Naive thymus-derived CD4-positive, alpha-beta T cell (primary cell): ENCODE measurements at regions not wholly inside any gene's neighbourhood (a gene's known extent, or its start where the extent isn't known, plus 50 kb on each side); places are given as distances from the start of the nearest gene placed in this dataset.
"Not testable (repeated sequence)": the region's sequence is repeated elsewhere in the genome, so short reads cannot be mapped to it uniquely, and the experiment has no call there.

Experiments used
- ATAC-seq: fragments of 150-1000 bp; cut with Tn5 transposase; 2 replicates; pipeline ENCODE4 v1.10.0; 2021; ENCODE audit warnings: mild to moderate bottlenecking, moderate library complexity
- CTCF ChIA-PET: fragments of 350-600 bp; sonication (Branson Sonifier 250); formaldehyde crosslinking; loops from one replicate; lab custom pipeline; 2021; ENCODE audit warnings: antibody characterized with exemption; lab: Charles Lee
- POLR2A ChIA-PET: fragments of 350-600 bp; sonication (Branson Sonifier 250); formaldehyde crosslinking; loops from one replicate; lab custom pipeline; 2021; ENCODE audit warnings: antibody characterized with exemption, inconsistent platforms; lab: Charles Lee
- DNase-seq, 9 donors: peaks; one replicate each; pipeline versions ENCODE4 v3.0.0 to v3.0.0-alpha.2; 2020 to 2022; ENCODE audit warnings: mixed read lengths in 1 of 9
- H3K27ac ChIP-seq: one replicate; pipeline ENCODE4 v1.7.0; 2013; ENCODE audit warnings: mild to moderate bottlenecking, low read depth, low read length, moderate library complexity
- H3K27me3 ChIP-seq, 2 donors: one replicate each; pipeline ENCODE4 v1.7.0; 2013; ENCODE audit warnings: low read length in 2 of 2, mild to moderate bottlenecking in 2 of 2, moderate library complexity in 2 of 2; ENCODE audit not compliant: control insufficient read depth in 2 of 2, insufficient read depth in 2 of 2
- H3K36me3 ChIP-seq, 3 experiments: 1 replicate in 2 of 3; 2 replicates in 1 of 3; pipeline ENCODE4 v1.7.0; 2013; ENCODE audit warnings: low read length in 3 of 3, mild to moderate bottlenecking in 3 of 3, moderate library complexity in 1 of 3; ENCODE audit not compliant: insufficient read depth in 3 of 3, control insufficient read depth in 2 of 3
- H3K4me1 ChIP-seq, 2 donors: one replicate each; pipeline ENCODE4 v1.7.0; 2013; ENCODE audit warnings: low read length in 2 of 2, mild to moderate bottlenecking in 2 of 2, moderate library complexity in 1 of 2; ENCODE audit not compliant: control insufficient read depth in 2 of 2, insufficient read depth in 2 of 2
- H3K4me3 ChIP-seq: 2 replicates; pipeline ENCODE4 v1.7.0; 2013; ENCODE audit warnings: mild to moderate bottlenecking, low read length
- H3K9me3 ChIP-seq, 3 experiments: 1 replicate in 2 of 3; 2 replicates in 1 of 3; pipeline ENCODE4 v1.7.0; 2013; ENCODE audit warnings: low read length in 3 of 3; ENCODE audit not compliant: control insufficient read depth in 2 of 3
- H3K27ac Mint-ChIP-seq, 9 donors: one replicate each; pipeline ENCODE4 v1.8.0; 2020 to 2022; ENCODE audit warnings: mixed read lengths in 9 of 9, mild to moderate bottlenecking in 8 of 9, moderate library complexity in 5 of 9, inconsistent platforms in 2 of 9
- H3K27me3 Mint-ChIP-seq, 5 donors: one replicate each; pipeline ENCODE4 v1.8.0; 2021 to 2022; ENCODE audit warnings: mixed read lengths in 5 of 5, mild to moderate bottlenecking in 1 of 5
- H3K36me3 Mint-ChIP-seq, 5 donors: one replicate each; pipeline ENCODE4 v1.8.0; 2020 to 2022; ENCODE audit warnings: mixed read lengths in 5 of 5, mild to moderate bottlenecking in 3 of 5, inconsistent platforms in 1 of 5
- H3K4me1 Mint-ChIP-seq, 7 donors: one replicate each; pipeline ENCODE4 v1.8.0; 2020 to 2022; ENCODE audit warnings: mixed read lengths in 7 of 7, mild to moderate bottlenecking in 3 of 7, inconsistent platforms in 1 of 7
- H3K4me3 Mint-ChIP-seq, 10 donors: one replicate each; pipeline ENCODE4 v1.8.0; 2020 to 2022; ENCODE audit warnings: mild to moderate bottlenecking in 10 of 10, mixed read lengths in 10 of 10, moderate library complexity in 6 of 10, inconsistent platforms in 2 of 10
- H3K9me3 Mint-ChIP-seq, 11 donors: one replicate each; pipeline ENCODE4 v1.8.0; 2020 to 2022; ENCODE audit warnings: mixed read lengths in 11 of 11, mild to moderate bottlenecking in 4 of 11, inconsistent platforms in 1 of 11, moderate library complexity in 1 of 11
- intact Hi-C, 2 donors: fragments of 100-400 bp; cut with micrococcal nuclease; formaldehyde crosslinking; loops; one replicate each; pipeline ENCODE4 v1.15.1; 2023

GRCh38 chr7:6938284-6938683 lies 112.2 kb upstream of the CCZ1B start:
- H3K4me3 ChIP-seq, H3K4me1 Mint-ChIP-seq, intact Hi-C loops, H3K9me3 Mint-ChIP-seq, H3K9me3 ChIP-seq, H3K4me3 Mint-ChIP-seq, CTCF ChIA-PET, H3K36me3 Mint-ChIP-seq, H3K36me3 ChIP-seq, H3K4me1 ChIP-seq, H3K27me3 Mint-ChIP-seq, POLR2A ChIA-PET, H3K27ac Mint-ChIP-seq, ATAC-seq, H3K27ac ChIP-seq, H3K27me3 ChIP-seq: not testable (repeated sequence)
- DNase-seq = peak in 3 of 9 donors; percentile 7 to 19 (median 10)

- CTCF ChIA-PET, H3K9me3 ChIP-seq, H3K36me3 ChIP-seq, DNase-seq, ATAC-seq, H3K27ac Mint-ChIP-seq, H3K9me3 Mint-ChIP-seq, H3K27me3 Mint-ChIP-seq, H3K4me3 ChIP-seq, H3K27ac ChIP-seq, POLR2A ChIA-PET, H3K36me3 Mint-ChIP-seq, H3K4me1 ChIP-seq, intact Hi-C loops, H3K27me3 ChIP-seq, H3K4me3 Mint-ChIP-seq, H3K4me1 Mint-ChIP-seq: not testable (repeated sequence)
These were observed 113.1 kb upstream of the CCZ1B start for GRCh38 chr7:6939126-6939525.

- H3K27ac Mint-ChIP-seq, CTCF ChIA-PET, H3K4me1 ChIP-seq, H3K9me3 ChIP-seq, intact Hi-C loops, H3K4me3 Mint-ChIP-seq, H3K27me3 Mint-ChIP-seq, ATAC-seq, H3K27me3 ChIP-seq, POLR2A ChIA-PET, H3K4me3 ChIP-seq, H3K9me3 Mint-ChIP-seq, DNase-seq, H3K27ac ChIP-seq, H3K36me3 Mint-ChIP-seq, H3K4me1 Mint-ChIP-seq, H3K36me3 ChIP-seq: not testable (repeated sequence)
These were observed 113.8 kb upstream of the CCZ1B start for GRCh38 chr7:6939896-6940295.

- ATAC-seq, H3K27me3 ChIP-seq, POLR2A ChIA-PET, H3K4me3 ChIP-seq, CTCF ChIA-PET, H3K36me3 Mint-ChIP-seq, DNase-seq, H3K4me1 Mint-ChIP-seq, H3K27ac ChIP-seq, H3K36me3 ChIP-seq, H3K27ac Mint-ChIP-seq, H3K9me3 Mint-ChIP-seq, intact Hi-C loops, H3K9me3 ChIP-seq, H3K4me1 ChIP-seq, H3K4me3 Mint-ChIP-seq: not testable (repeated sequence)
- H3K27me3 Mint-ChIP-seq = peaks cover 0 to 13% (median 6%) of the 10 kb centered on the region in 5 donors
These were observed 120.8 kb upstream of the CCZ1B start for GRCh38 chr7:6946873-6947272.

GRCh38 chr7:6950231-6950630 lies 124.2 kb upstream of the CCZ1B start:
- H3K4me3 Mint-ChIP-seq, POLR2A ChIA-PET, H3K4me3 ChIP-seq, H3K4me1 ChIP-seq, intact Hi-C loops, H3K27me3 ChIP-seq, CTCF ChIA-PET, DNase-seq, H3K4me1 Mint-ChIP-seq, H3K27ac ChIP-seq, H3K27ac Mint-ChIP-seq, H3K36me3 Mint-ChIP-seq, ATAC-seq, H3K36me3 ChIP-seq, H3K9me3 Mint-ChIP-seq, H3K9me3 ChIP-seq: not testable (repeated sequence)
- peaks cover 0 to 13% (median 8%) of the 10 kb centered on the region in 5 donors for H3K27me3 Mint-ChIP-seq

GRCh38 chr7:6951553-6951952 lies 125.5 kb upstream of the CCZ1B start:
- H3K36me3 Mint-ChIP-seq, H3K4me3 ChIP-seq, H3K9me3 Mint-ChIP-seq, H3K4me1 Mint-ChIP-seq, H3K27me3 ChIP-seq, H3K36me3 ChIP-seq, DNase-seq, H3K27ac Mint-ChIP-seq, ATAC-seq, POLR2A ChIA-PET, H3K4me1 ChIP-seq, intact Hi-C loops, H3K27ac ChIP-seq, H3K4me3 Mint-ChIP-seq, H3K9me3 ChIP-seq, CTCF ChIA-PET: not testable (repeated sequence)
- H3K27me3 Mint-ChIP-seq = peaks cover 0 to 10% (median 8%) of the 10 kb centered on the region in 5 donors

- H3K27me3 ChIP-seq, H3K4me3 ChIP-seq, H3K9me3 ChIP-seq, H3K27me3 Mint-ChIP-seq, H3K4me1 Mint-ChIP-seq, ATAC-seq, POLR2A ChIA-PET, H3K9me3 Mint-ChIP-seq, intact Hi-C loops, H3K27ac ChIP-seq, H3K4me1 ChIP-seq, H3K36me3 Mint-ChIP-seq, H3K27ac Mint-ChIP-seq, H3K36me3 ChIP-seq, H3K4me3 Mint-ChIP-seq, CTCF ChIA-PET: not testable (repeated sequence)
- peak in 1 of 9 donors; percentile 16 for DNase-seq
These were observed 127.2 kb upstream of the CCZ1B start for GRCh38 chr7:6953138-6953797.
